IMR-90 (cell line): ENCODE measurements at regions not wholly inside any gene's neighbourhood (a gene's known extent, or its start where the extent isn't known, plus 50 kb on each side); places are given as distances from the start of the nearest gene placed in this dataset.

Source experiments
- ATAC-seq: fragments of 200-7000 bp; cut with Tn5 transposase; 2 replicates; pipeline ENCODE4 v1.9.1; 2020; ENCODE audit warnings: low read depth, mild to moderate bottlenecking, moderate library complexity
- BruUV-seq: library from RNA; stranded (reverse); fragments of 400-500 nt; replicated peaks from 2 replicates; lab custom pipeline; 2021; lab: Mats Ljungman, UMichigan
- CTCF ChIA-PET: fragments of 300-600 bp; formaldehyde crosslinking; extraction: SDS; loops from one replicate; lab custom pipeline; 2021; ENCODE audit warnings: antibody characterized with exemption; lab: Yijun Ruan, JAX
- POLR2A ChIA-PET: fragments of 300-600 bp; sonication (Branson Sonifier 250); formaldehyde crosslinking; loops from one replicate; lab custom pipeline; 2022; ENCODE audit warnings: antibody characterized with exemption; ENCODE audit not compliant: unreplicated experiment; lab: Charles Lee
- DNase-seq: peaks from one replicate; pipeline ENCODE4 v3.0.0; 2013
- H2AFZ ChIP-seq: replicated peaks from 2 replicates; pipeline ENCODE3; 2013; ENCODE audit warnings: low read length, mild to moderate bottlenecking; ENCODE audit not compliant: poor library complexity
- H2AK5ac ChIP-seq: 2 replicates; pipeline ENCODE4 v1.6.1; 2013; ENCODE audit warnings: low read depth, low read length, inconsistent platforms
- H2AK9ac ChIP-seq: replicated peaks from 2 replicates; pipeline ENCODE3; 2013; ENCODE audit warnings: mild to moderate bottlenecking, low read depth, low read length, moderate library complexity; ENCODE audit not compliant: poor library complexity
- H2BK120ac ChIP-seq: 2 replicates; pipeline ENCODE4 v1.6.1; 2013; ENCODE audit warnings: low read depth, low read length, inconsistent platforms
- H2BK15ac ChIP-seq: 3 replicates; pipeline ENCODE4 v1.6.1; 2013; ENCODE audit warnings: low read depth, low read length, inconsistent platforms
- H2BK20ac ChIP-seq: 2 replicates; pipeline ENCODE4 v1.6.1; 2013; ENCODE audit warnings: low read depth, mild to moderate bottlenecking, inconsistent platforms, low read length, moderate library complexity
- H2BK5ac ChIP-seq: 2 replicates; pipeline ENCODE4 v1.6.1; 2013; ENCODE audit warnings: mild to moderate bottlenecking, low read depth, low read length, inconsistent platforms; ENCODE audit not compliant: poor library complexity, severe bottlenecking
- H3K14ac ChIP-seq: replicated peaks from 2 replicates; pipeline ENCODE4 v1.6.1; 2013; ENCODE audit warnings: low read depth, low read length, inconsistent platforms
- H3K18ac ChIP-seq: 2 replicates; pipeline ENCODE4 v1.6.1; 2013; ENCODE audit warnings: low read depth, low read length, control low read depth
- H3K23ac ChIP-seq: 2 replicates; pipeline ENCODE4 v1.6.1; 2013; ENCODE audit warnings: low read depth, low read length, inconsistent platforms
- H3K27ac ChIP-seq: 2 replicates; pipeline ENCODE4 v1.5.1; 2013; ENCODE audit warnings: mild to moderate bottlenecking, control low read depth, low read length; ENCODE audit not compliant: insufficient read depth
- H3K27me3 ChIP-seq: 2 replicates; pipeline ENCODE4 v1.6.1; 2013; ENCODE audit warnings: low read length; ENCODE audit not compliant: control insufficient read depth, insufficient read depth
- H3K36me3 ChIP-seq: 2 replicates; pipeline ENCODE4 v1.6.1; 2013; ENCODE audit warnings: low read length, mixed read lengths; ENCODE audit not compliant: control insufficient read depth, insufficient read depth
- H3K4ac ChIP-seq: 2 replicates; pipeline ENCODE4 v1.6.1; 2013; ENCODE audit warnings: low read depth, low read length, inconsistent platforms
- H3K4me1 ChIP-seq: 2 replicates; pipeline ENCODE4 v1.6.1; 2013; ENCODE audit warnings: low read length, mixed read lengths; ENCODE audit not compliant: control insufficient read depth, insufficient read depth
- H3K4me2 ChIP-seq: 2 replicates; pipeline ENCODE4 v1.6.1; 2013; ENCODE audit warnings: low read depth, mild to moderate bottlenecking, control low read depth, low read length, moderate library complexity
- H3K4me3 ChIP-seq: 2 replicates; pipeline ENCODE4 v1.5.1; 2013; ENCODE audit warnings: low read depth, mild to moderate bottlenecking, control low read depth, low read length, moderate library complexity; ENCODE audit not compliant: insufficient read depth
- H3K56ac ChIP-seq: 2 replicates; pipeline ENCODE4 v1.6.1; 2013; ENCODE audit warnings: low read length, inconsistent platforms; ENCODE audit not compliant: insufficient read depth; ENCODE audit errors: extremely low read depth
- H3K79me1 ChIP-seq, 2 experiments: 2 replicates each; pipeline ENCODE4 v1.6.1; 2013; ENCODE audit warnings: low read length in 2 of 2, inconsistent platforms in 1 of 2, low read depth in 1 of 2
- H3K9ac ChIP-seq: 2 replicates; pipeline ENCODE4 v1.6.1; 2013; ENCODE audit warnings: low read depth, low read length, control low read depth
- H3K9me1 ChIP-seq: 2 replicates; pipeline ENCODE4 v1.6.1; 2013; ENCODE audit warnings: low read length, inconsistent platforms; ENCODE audit not compliant: insufficient read depth
- H3K9me3 ChIP-seq: 2 replicates; pipeline ENCODE4 v1.6.1; 2013; ENCODE audit warnings: low read length; ENCODE audit not compliant: control insufficient read depth, insufficient read depth
- H4K20me1 ChIP-seq: 2 replicates; pipeline ENCODE4 v1.6.1; 2013; ENCODE audit warnings: low read length, inconsistent platforms; ENCODE audit not compliant: insufficient read depth
- H4K5ac ChIP-seq: 2 replicates; pipeline ENCODE4 v1.6.1; 2013; ENCODE audit warnings: mild to moderate bottlenecking, low read depth, low read length, control low read depth
- H4K8ac ChIP-seq, 2 experiments: 2 replicates each; pipeline ENCODE4 v1.6.1; 2013; ENCODE audit warnings: low read depth in 2 of 2, low read length in 2 of 2, control low read depth in 1 of 2, inconsistent platforms in 1 of 2
- H4K91ac ChIP-seq: 2 replicates; pipeline ENCODE4 v1.6.1; 2013; ENCODE audit warnings: low read depth, low read length, inconsistent platforms; ENCODE audit not compliant: insufficient read depth
- RAD21 ChIP-seq: IDR thresholded peaks from 2 replicates; pipeline ENCODE4 v1.6.1; 2012; ENCODE audit warnings: low read length, improper control_type of control experiment
- WGBS, 2 experiments: methylation state at CpG; one replicate each; pipeline versions ENCODE4 v1.1.5 to v1.1.7; 2013; ENCODE audit warnings: missing lambda C conversion rate in 2 of 2; ENCODE audit not compliant: insufficient read length in 1 of 2; ENCODE audit errors: extremely low coverage in 2 of 2; 5-methylcytosine and 5-hydroxymethylcytosine counted together
- dilution Hi-C: fragments of 300-500 bp; cut with HindIII; formaldehyde crosslinking; loops from one replicate; pipeline ENCODE4 v1.14.3; 2018; ENCODE audit warnings: low sequenced_read_pairs; ENCODE audit not compliant: unreplicated experiment
- in situ Hi-C: fragments of 300-500 bp; cut with MboI; formaldehyde crosslinking; loops from 3 replicates; pipeline ENCODE4 v1.14.3; 2019; ENCODE audit warnings: low sequenced_read_pairs, inconsistent platforms, mixed read lengths
- intact Hi-C: fragments of 100-400 bp; cut with micrococcal nuclease; formaldehyde crosslinking; loops from 2 replicates; pipeline ENCODE4 v1.10.0; 2022

- Histone ChIP-seq H2BK5ac (no peak overlapping the region), H3K4me3 (no peak overlapping the region), H4K91ac (no peak overlapping the region), H3K56ac (no peak overlapping the region), H2AFZ (no peak overlapping the region), H3K4ac (no peak overlapping the region), H2AK9ac (no peak overlapping the region), H3K14ac (no peak overlapping the region), H3K79me1 (no peaks in the 10 kb centered on the region), H3K9me1 (peaks cover 7% of the 10 kb centered on the region; the same call in 1 of the 2 replicates), H3K18ac (no peak overlapping the region), H4K8ac (no peak overlapping the region), H4K5ac (no peak overlapping the region), H3K36me3 (peaks cover 2% of the 10 kb centered on the region; the same call in 1 of the 2 replicates), H2BK20ac (no peak overlapping the region), H3K4me2 (no peak overlapping the region), H3K4me1 (peaks cover 2% of the 10 kb centered on the region; the same call in 1 of the 2 replicates), H3K23ac (no peak overlapping the region), H2BK120ac (no peak overlapping the region), H4K20me1 (no peaks in the 10 kb centered on the region), H2BK15ac (no peak overlapping the region), H3K27ac (no peak overlapping the region), H3K9ac (no peak overlapping the region), H3K27me3 (no peaks in the 10 kb centered on the region; the same call in 1 of the 2 replicates), H2AK5ac (no peak overlapping the region), H3K9me3 (no peaks in the 10 kb centered on the region)
- BruUV-seq, result no TSS peak
- WGBS, 2 experiments, result no CpG with 5 or more reads among the region's 3 CpGs
- DNase-seq (no peak), ATAC-seq (no peak)
- intact Hi-C loops, result no loop called here
- no peak for TF ChIP-seq RAD21
- ChIA-PET CTCF (interaction anchor here (0.6 kb wide), 1 partner anchor 87 kb away, joined by 3 read pairs; no protein-coding TSS in a partner anchor), POLR2A (interaction anchor here (0.6 kb wide), 1 partner anchor 40 kb away, joined by 7 read pairs; no protein-coding TSS in a partner anchor)
- in situ Hi-C loops, result no loop called here
- dilution Hi-C loops, result no loop called here
These were observed 66.0 kb upstream of the PITX1 start for GRCh38 chr5:135100011-135100410.
